Ascending aorta (tissue), 2 donors: ENCODE measurements at regions not wholly inside any gene's neighbourhood (a gene's known extent, or its start where the extent isn't known, plus 50 kb on each side); places are given as distances from the start of the nearest gene placed in this dataset.
"Not testable (repeated sequence)": the region's sequence is repeated elsewhere in the genome, so short reads cannot be mapped to it uniquely, and the experiment has no call there.

ENCODE experiments used
- DNase-seq, 2 donors: peaks; one replicate each; pipeline ENCODE4 v3.0.0-alpha.2; 2019; ENCODE audit warnings: low spot score in 2 of 2
- H3K27ac ChIP-seq, 2 donors: fragments of 200-600 bp; sonication (generic); one replicate each; pipeline ENCODE4 v1.5.1; 2016 to 2017; ENCODE audit warnings: mild to moderate bottlenecking in 1 of 2
- H3K27me3 ChIP-seq: fragments of 200-600 bp; sonication (generic); one replicate; pipeline ENCODE4 v1.5.1; 2017
- H3K36me3 ChIP-seq, 2 donors: fragments of 200-600 bp; sonication (generic); one replicate each; pipeline ENCODE4 v1.5.1; 2016
- H3K4me1 ChIP-seq, 2 donors: fragments of 200-600 bp; sonication (generic); one replicate each; pipeline ENCODE4 v1.5.1; 2016 to 2017; ENCODE audit warnings: mild to moderate bottlenecking in 1 of 2
- H3K4me3 ChIP-seq, 2 donors: fragments of 200-600 bp; sonication (generic); one replicate each; pipeline ENCODE4 v1.5.1; 2016 to 2017; ENCODE audit warnings: mild to moderate bottlenecking in 1 of 2
- H3K9me3 ChIP-seq, 2 donors: fragments of 200-600 bp; sonication (generic); one replicate each; pipeline ENCODE4 v1.5.1; 2016
- intact Hi-C: fragments of 100-400 bp; cut with DNase I; formaldehyde crosslinking; loops from one replicate; pipeline ENCODE4 v1.15.1; 2023
- TF ChIP-seq, protein P1 (sequence below), 3 experiments: fragments of 200-600 bp in 2 of 3; fragments of 450-650 bp in 1 of 3; sonication (generic) in 2 of 3; IDR thresholded peaks; one replicate each; pipeline ENCODE4 v1.5.1; 2016 to 2019; ENCODE audit warnings: antibody characterized with exemption in 3 of 3, mild to moderate bottlenecking in 1 of 3, moderate library complexity in 1 of 3

GRCh38 chr4:169934794-169935429 is 91.3 kb downstream of the MFAP3L start:
- H3K4me1 ChIP-seq = no peaks in the 10 kb centered on the region
- H3K9me3 ChIP-seq = no peaks in the 10 kb centered on the region
- H3K36me3 ChIP-seq = no peaks in the 10 kb centered on the region
- TF ChIP-seq, protein P1, sequence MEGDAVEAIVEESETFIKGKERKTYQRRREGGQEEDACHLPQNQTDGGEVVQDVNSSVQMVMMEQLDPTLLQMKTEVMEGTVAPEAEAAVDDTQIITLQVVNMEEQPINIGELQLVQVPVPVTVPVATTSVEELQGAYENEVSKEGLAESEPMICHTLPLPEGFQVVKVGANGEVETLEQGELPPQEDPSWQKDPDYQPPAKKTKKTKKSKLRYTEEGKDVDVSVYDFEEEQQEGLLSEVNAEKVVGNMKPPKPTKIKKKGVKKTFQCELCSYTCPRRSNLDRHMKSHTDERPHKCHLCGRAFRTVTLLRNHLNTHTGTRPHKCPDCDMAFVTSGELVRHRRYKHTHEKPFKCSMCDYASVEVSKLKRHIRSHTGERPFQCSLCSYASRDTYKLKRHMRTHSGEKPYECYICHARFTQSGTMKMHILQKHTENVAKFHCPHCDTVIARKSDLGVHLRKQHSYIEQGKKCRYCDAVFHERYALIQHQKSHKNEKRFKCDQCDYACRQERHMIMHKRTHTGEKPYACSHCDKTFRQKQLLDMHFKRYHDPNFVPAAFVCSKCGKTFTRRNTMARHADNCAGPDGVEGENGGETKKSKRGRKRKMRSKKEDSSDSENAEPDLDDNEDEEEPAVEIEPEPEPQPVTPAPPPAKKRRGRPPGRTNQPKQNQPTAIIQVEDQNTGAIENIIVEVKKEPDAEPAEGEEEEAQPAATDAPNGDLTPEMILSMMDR (IDR thresholded peaks at IDR 0.05) = no peak
- H3K27me3 ChIP-seq = no peaks in the 10 kb centered on the region
- intact Hi-C loops = no loop called here
- H3K27ac ChIP-seq = no peak overlapping the region
- DNase-seq = no peak
- H3K4me3 ChIP-seq = no peak overlapping the region

DNA sequence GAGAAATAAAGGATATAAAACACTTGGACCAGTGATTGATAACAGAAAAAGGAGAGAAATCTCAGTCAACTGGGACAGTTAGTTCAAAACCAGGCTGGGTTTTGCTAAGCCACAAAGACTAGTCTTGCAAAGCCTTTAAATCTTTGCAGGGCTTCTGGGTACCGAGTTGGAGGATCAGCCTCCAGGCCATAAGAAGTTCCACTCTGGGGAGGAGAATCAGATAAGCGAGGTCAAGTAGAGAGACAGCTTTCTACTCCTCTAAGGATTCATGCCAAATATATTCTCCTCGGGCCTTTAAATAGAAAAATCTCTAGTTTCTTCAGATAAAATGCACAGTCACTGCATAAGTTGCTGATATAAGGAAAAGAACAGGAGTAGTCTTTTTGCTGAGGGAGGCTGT is 92.7 kb downstream of the MFAP3L start:
- DNase-seq = no peak
- Histone ChIP-seq H3K36me3 (no peaks in the 10 kb centered on the region), H3K9me3 (no peaks in the 10 kb centered on the region), H3K27me3 (no peaks in the 10 kb centered on the region), H3K4me1 (no peaks in the 10 kb centered on the region), H3K27ac (no peak overlapping the region), H3K4me3 (no peak overlapping the region)
- intact Hi-C loops = no loop called here
- TF ChIP-seq, protein P1 (IDR thresholded peaks at IDR 0.05) = no peak

- no peak overlapping the region for H3K27ac ChIP-seq
- H3K27me3 ChIP-seq = no peaks in the 10 kb centered on the region
- no peak overlapping the region for H3K4me3 ChIP-seq
- TF ChIP-seq, protein P1 (IDR thresholded peaks at IDR 0.05) = no peak
- intact Hi-C loops = no loop called here
- H3K4me1 ChIP-seq = no peaks in the 10 kb centered on the region
- no peaks in the 10 kb centered on the region for H3K9me3 ChIP-seq
- H3K36me3 ChIP-seq = no peaks in the 10 kb centered on the region
- DNase-seq = no peak
Measured at GRCh38 chr4:169931964-169932363, 94.2 kb downstream of the MFAP3L start.

GRCh38 chr4:169930755-169931154 is 95.4 kb downstream of the MFAP3L start:
- H3K27me3 ChIP-seq, H3K9me3 ChIP-seq, intact Hi-C loops, H3K36me3 ChIP-seq, H3K27ac ChIP-seq, H3K4me1 ChIP-seq, DNase-seq, H3K4me3 ChIP-seq: not testable (repeated sequence)

DNA sequence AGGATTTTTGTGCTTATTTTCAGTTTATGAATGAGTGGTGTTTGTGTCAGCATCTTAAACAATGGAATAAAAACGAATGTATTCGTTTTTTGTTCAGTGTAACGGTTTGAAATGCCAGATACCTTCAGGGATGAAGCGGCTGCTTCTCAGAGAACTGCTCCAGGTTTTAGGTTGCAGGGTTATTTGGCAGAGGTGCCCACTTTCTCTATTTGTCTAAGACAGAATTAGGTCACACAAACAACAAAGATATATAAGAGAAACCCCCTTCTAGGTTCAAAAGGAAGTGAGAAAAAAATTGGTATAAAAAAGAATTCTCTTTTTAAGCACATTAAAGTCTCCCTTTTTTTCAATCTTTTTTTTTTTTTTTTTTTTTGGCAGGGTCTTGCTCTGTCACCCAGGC is 98.9 kb downstream of the MFAP3L start:
- no peak for DNase-seq
- intact Hi-C loops = loop anchor here (5.0 kb wide), 1 partner anchor 35 kb away; no protein-coding TSS in a partner anchor
- H3K9me3 ChIP-seq = no peaks in the 10 kb centered on the region
- H3K4me3 ChIP-seq = no peak overlapping the region
- TF ChIP-seq, protein P1 (IDR thresholded peaks at IDR 0.05) = no peak
- no peak overlapping the region for H3K27ac ChIP-seq
- no peaks in the 10 kb centered on the region for H3K4me1 ChIP-seq
- no peaks in the 10 kb centered on the region for H3K27me3 ChIP-seq
- no peaks in the 10 kb centered on the region for H3K36me3 ChIP-seq

- no peaks in the 10 kb centered on the region for H3K4me1 ChIP-seq
- H3K27me3 ChIP-seq = no peaks in the 10 kb centered on the region
- H3K4me3 ChIP-seq = no peak overlapping the region
- H3K36me3 ChIP-seq = no peaks in the 10 kb centered on the region
- no peaks in the 10 kb centered on the region for H3K9me3 ChIP-seq
- H3K27ac ChIP-seq = no peak overlapping the region
- no peak for DNase-seq
- intact Hi-C loops = loop anchor here (5.0 kb wide), 1 partner anchor 37 kb away; no protein-coding TSS in a partner anchor
- TF ChIP-seq, protein P1 (IDR thresholded peaks at IDR 0.05) = no peak
Measured at GRCh38 chr4:169925678-169926077, 100.5 kb downstream of the MFAP3L start.
